ENCODE measurements at regions not wholly inside any gene's neighbourhood (a gene's known extent, or its start where the extent isn't known, plus 50 kb on each side); places are given as distances from the start of the nearest gene placed in this dataset.
"Not testable (repeated sequence)": the region's sequence is repeated elsewhere in the genome, so short reads cannot be mapped to it uniquely, and the experiment has no call there.

DNA sequence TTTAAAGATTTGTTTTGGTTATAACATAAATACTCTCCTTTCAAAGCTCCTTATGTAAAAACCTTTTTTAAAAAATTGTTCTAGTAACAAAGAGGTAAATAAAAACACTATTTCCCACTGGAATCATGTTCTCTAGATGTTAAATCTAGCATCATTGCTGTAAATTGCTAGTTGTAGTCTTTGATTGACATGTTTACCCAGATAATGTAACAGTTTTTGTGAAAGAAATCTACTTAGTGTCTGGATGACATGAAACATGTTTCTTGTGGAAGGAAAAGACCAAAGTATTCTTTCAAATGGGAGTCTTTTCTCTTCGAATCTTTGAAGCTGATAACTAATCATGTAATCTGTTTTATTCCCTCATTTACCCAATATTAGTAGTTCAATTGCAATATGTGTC lies 1565.9 kb upstream of the WWC1 start:
- no peak overlapping the region for H3K4me3 ChIP-seq (ENCODE audit: low read length in 2 of 2)
- intact Hi-C loops (cut with DNase I) = no loop called here
- peaks cover 1% of the 10 kb centered on the region for H3K9me3 ChIP-seq (ENCODE audit: control insufficient read depth, low read length)
- 37 to 55% methylated on average over 1 of the region's 1 CpG for WGBS, 2 donors
- H3K27me3 ChIP-seq (ENCODE audit: control insufficient read depth in 1 of 2, insufficient read depth in 2 of 2, low read length in 1 of 2) = no peaks in the 10 kb centered on the region
- no peak for DNase-seq
- ATAC-seq (ENCODE audit: low FRiP score) = no peak
- H3K4me1 ChIP-seq (ENCODE audit: control insufficient read depth in 1 of 2, insufficient read depth in 2 of 2, low read length in 2 of 2) = no peaks in the 10 kb centered on the region
- H3K36me3 ChIP-seq (ENCODE audit: control insufficient read depth in 1 of 2, insufficient read depth in 2 of 2, low read length in 1 of 2) = no peaks in the 10 kb centered on the region
- H3K27ac ChIP-seq (ENCODE audit: low read depth in 1 of 2, low read length in 2 of 2) = no peak overlapping the region

DNA sequence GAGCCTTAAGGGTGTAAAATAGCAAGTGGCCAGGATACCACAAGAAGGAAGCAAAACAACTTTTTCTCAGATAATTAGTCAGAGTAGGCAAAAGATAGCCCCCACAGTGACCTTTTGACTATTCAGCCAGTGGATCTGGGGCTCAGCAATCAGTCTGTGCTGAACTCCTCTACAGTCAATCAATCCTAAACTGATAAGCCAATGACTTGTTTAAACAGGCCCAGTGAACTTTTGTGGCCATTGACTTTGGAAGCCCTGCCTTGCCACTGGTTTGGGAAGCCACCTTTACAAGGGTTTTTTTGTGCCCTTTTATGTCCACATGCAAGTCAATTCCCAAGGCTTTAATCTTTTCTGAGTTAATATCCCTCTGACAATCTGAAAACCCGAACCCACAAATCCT lies 1565.0 kb upstream of the WWC1 start:
- H3K27ac ChIP-seq (ENCODE audit: low read depth in 1 of 2, low read length in 2 of 2) = no peak overlapping the region
- no peaks in the 10 kb centered on the region for H3K4me1 ChIP-seq (ENCODE audit: control insufficient read depth in 1 of 2, insufficient read depth in 2 of 2, low read length in 2 of 2)
- peaks cover 1% of the 10 kb centered on the region for H3K9me3 ChIP-seq (ENCODE audit: control insufficient read depth, low read length)
- no peak for ATAC-seq (ENCODE audit: low FRiP score)
- H3K4me3 ChIP-seq (ENCODE audit: low read length in 2 of 2) = no peak overlapping the region
- intact Hi-C loops (cut with DNase I) = no loop called here
- 49 to 54% methylated on average over 1 of the region's 1 CpG for WGBS, 2 donors
- no peaks in the 10 kb centered on the region for H3K27me3 ChIP-seq (ENCODE audit: control insufficient read depth in 1 of 2, insufficient read depth in 2 of 2, low read length in 1 of 2)
- no peak for DNase-seq
- no peaks in the 10 kb centered on the region for H3K36me3 ChIP-seq (ENCODE audit: control insufficient read depth in 1 of 2, insufficient read depth in 2 of 2, low read length in 1 of 2)

DNA sequence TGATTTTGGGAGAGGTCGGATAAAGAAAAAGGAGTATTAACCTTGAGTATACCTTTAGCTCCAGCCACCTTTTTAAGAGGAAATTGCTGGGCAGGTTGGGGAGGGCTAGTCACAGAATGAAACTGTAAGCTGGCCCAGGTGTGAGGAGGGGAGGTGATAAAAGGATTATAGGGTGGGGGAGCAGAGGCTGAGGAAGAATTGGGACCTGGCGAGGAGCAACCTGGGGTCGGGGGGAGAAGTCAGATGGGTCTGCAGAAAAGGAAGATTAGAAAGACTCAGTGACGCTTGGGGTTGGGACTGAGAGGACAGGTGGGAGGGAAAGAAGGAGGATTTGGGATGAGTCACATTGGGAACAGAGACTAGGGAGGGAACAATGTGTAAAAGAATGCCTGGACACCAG lies 1548.5 kb upstream of the WWC1 start:
- ATAC-seq (ENCODE audit: low FRiP score); DNase-seq; H3K27ac ChIP-seq (ENCODE audit: low read depth in 1 of 2, low read length in 2 of 2); H3K9me3 ChIP-seq (ENCODE audit: control insufficient read depth, low read length); intact Hi-C loops (cut with DNase I); H3K27me3 ChIP-seq (ENCODE audit: control insufficient read depth in 1 of 2, insufficient read depth in 2 of 2, low read length in 1 of 2); H3K4me1 ChIP-seq (ENCODE audit: control insufficient read depth in 1 of 2, insufficient read depth in 2 of 2, low read length in 2 of 2); H3K4me3 ChIP-seq (ENCODE audit: low read length in 2 of 2); H3K36me3 ChIP-seq (ENCODE audit: control insufficient read depth in 1 of 2, insufficient read depth in 2 of 2, low read length in 1 of 2): not testable (repeated sequence)
- 78 to 86% methylated on average over 4 of the region's 4 CpGs for WGBS, 2 donors

DNA sequence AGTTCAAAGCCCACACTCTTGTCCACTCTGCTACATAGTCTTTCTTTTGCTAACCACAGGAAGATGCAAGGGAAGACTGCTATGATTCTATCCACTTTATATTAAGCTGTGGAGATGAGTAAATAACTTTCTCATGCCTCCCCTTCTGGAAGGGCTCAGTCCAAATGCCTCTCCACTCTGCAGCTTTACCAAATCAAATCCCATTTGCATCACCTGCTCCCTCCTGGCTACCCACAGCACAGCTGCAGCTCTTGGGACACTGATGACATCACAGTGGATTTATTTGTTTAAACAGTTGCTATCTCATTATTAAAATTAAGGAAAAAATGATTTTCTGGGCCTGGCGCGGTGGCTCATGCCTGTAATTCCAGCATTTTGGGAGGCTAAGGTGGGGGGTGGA lies 1544.9 kb upstream of the WWC1 start:
- ATAC-seq (ENCODE audit: low FRiP score) (no peak), DNase-seq (no peak)
- H3K36me3 ChIP-seq (ENCODE audit: control insufficient read depth in 1 of 2, insufficient read depth in 2 of 2, low read length in 1 of 2) = no peaks in the 10 kb centered on the region
- H3K4me3 ChIP-seq (ENCODE audit: low read length in 2 of 2) = no peak overlapping the region
- no peak overlapping the region for H3K27ac ChIP-seq (ENCODE audit: low read depth in 1 of 2, low read length in 2 of 2)
- WGBS, 2 donors = 89 to 91% methylated on average over 2 of the region's 2 CpGs
- intact Hi-C loops (cut with DNase I) = no loop called here
- peaks cover 2% of the 10 kb centered on the region for H3K9me3 ChIP-seq (ENCODE audit: control insufficient read depth, low read length)
- peaks cover 0 to 1% of the 10 kb centered on the region in 2 donors for H3K27me3 ChIP-seq (ENCODE audit: control insufficient read depth in 1 of 2, insufficient read depth in 2 of 2, low read length in 1 of 2)
- no peaks in the 10 kb centered on the region for H3K4me1 ChIP-seq (ENCODE audit: control insufficient read depth in 1 of 2, insufficient read depth in 2 of 2, low read length in 2 of 2)

DNA sequence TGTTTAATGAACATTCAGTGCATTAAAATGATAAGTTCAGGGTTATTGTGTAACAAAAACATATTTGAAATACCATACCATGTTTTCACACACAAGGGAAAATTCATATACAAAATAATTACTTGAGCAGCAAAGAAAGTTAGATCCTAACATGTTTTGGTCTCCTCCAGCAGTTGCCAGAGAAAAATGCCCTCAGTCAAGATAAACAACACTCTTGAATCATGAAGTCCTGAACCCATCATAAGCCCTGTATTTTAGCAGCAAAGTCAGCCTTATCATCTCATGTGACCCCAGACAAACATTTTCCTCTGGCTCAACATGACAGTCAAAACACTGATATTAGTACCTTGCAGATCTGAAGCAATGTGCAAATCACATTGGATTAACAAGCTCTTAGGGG lies 1541.1 kb upstream of the WWC1 start:
- intact Hi-C loops (cut with DNase I) = no loop called here
- H3K36me3 ChIP-seq (ENCODE audit: control insufficient read depth in 1 of 2, insufficient read depth in 2 of 2, low read length in 1 of 2) = no peaks in the 10 kb centered on the region
- H3K27me3 ChIP-seq (ENCODE audit: control insufficient read depth in 1 of 2, insufficient read depth in 2 of 2, low read length in 1 of 2) = peaks cover 0 to 1% of the 10 kb centered on the region in 2 donors
- ATAC-seq (ENCODE audit: low FRiP score) = no peak
- no peak overlapping the region for H3K4me3 ChIP-seq (ENCODE audit: low read length in 2 of 2)
- H3K9me3 ChIP-seq (ENCODE audit: control insufficient read depth, low read length) = no peaks in the 10 kb centered on the region
- H3K4me1 ChIP-seq (ENCODE audit: control insufficient read depth in 1 of 2, insufficient read depth in 2 of 2, low read length in 2 of 2) = no peaks in the 10 kb centered on the region
- DNase-seq = no peak
- no peak overlapping the region for H3K27ac ChIP-seq (ENCODE audit: low read depth in 1 of 2, low read length in 2 of 2)

DNA sequence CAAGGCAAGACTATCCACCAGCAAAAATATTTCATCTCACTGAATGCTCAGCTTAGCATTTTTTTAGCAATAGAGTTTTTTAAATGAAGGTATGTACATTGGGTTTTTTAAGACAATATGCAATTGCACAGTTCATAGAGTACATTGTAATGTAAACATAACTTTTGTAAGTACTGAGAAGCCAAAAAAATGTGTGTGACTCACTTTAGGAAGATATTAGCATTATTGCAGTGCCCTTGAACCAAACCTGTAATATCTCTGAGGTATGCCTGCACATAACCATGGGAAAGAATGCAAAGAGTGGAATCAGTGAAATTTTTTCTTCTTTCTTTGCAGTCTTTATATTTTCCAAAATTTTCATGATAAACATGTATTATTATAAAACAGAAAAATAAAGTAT lies 1533.3 kb upstream of the WWC1 start:
- H3K9me3 ChIP-seq (ENCODE audit: control insufficient read depth, low read length) = peaks cover 2% of the 10 kb centered on the region
- H3K4me1 ChIP-seq (ENCODE audit: control insufficient read depth in 1 of 2, insufficient read depth in 2 of 2, low read length in 2 of 2) = no peaks in the 10 kb centered on the region
- DNase-seq (no peak), ATAC-seq (ENCODE audit: low FRiP score) (no peak)
- no peak overlapping the region for H3K27ac ChIP-seq (ENCODE audit: low read depth in 1 of 2, low read length in 2 of 2)
- intact Hi-C loops (cut with DNase I) = no loop called here
- H3K4me3 ChIP-seq (ENCODE audit: low read length in 2 of 2) = no peak overlapping the region
- H3K27me3 ChIP-seq (ENCODE audit: control insufficient read depth in 1 of 2, insufficient read depth in 2 of 2, low read length in 1 of 2) = no peaks in the 10 kb centered on the region
- H3K36me3 ChIP-seq (ENCODE audit: control insufficient read depth in 1 of 2, insufficient read depth in 2 of 2, low read length in 1 of 2) = no peaks in the 10 kb centered on the region

DNA sequence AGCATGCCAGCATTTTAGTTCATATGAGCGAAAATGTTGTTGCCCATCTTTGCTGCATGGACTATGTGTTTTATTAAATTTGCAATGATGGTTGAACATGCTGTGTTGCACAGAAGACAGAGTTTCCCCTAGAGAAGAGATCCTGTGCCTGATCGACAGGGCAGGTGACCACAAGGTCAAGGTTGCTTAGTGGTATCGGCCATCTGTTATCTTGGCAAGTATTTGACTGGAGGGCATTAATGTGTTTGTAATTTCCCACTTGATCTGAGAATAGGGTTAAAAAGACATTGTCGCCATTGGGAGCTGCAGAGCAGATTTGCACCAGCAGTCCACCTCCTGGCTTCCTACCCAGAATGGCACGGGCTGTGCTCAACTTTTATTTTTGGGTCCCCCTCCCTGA lies 1523.6 kb upstream of the WWC1 start:
- Histone ChIP-seq H3K36me3 (ENCODE audit: control insufficient read depth in 1 of 2, insufficient read depth in 2 of 2, low read length in 1 of 2) (no peaks in the 10 kb centered on the region), H3K4me3 (ENCODE audit: low read length in 2 of 2) (no peak overlapping the region), H3K4me1 (ENCODE audit: control insufficient read depth in 1 of 2, insufficient read depth in 2 of 2, low read length in 2 of 2) (no peaks in the 10 kb centered on the region), H3K9me3 (ENCODE audit: control insufficient read depth, low read length) (peaks cover under 1% of the 10 kb centered on the region), H3K27ac (ENCODE audit: low read depth in 1 of 2, low read length in 2 of 2) (no peak overlapping the region), H3K27me3 (ENCODE audit: control insufficient read depth in 1 of 2, insufficient read depth in 2 of 2, low read length in 1 of 2) (no peaks in the 10 kb centered on the region)
- 75 to 83% methylated on average over 5 of the region's 5 CpGs for WGBS, 2 donors
- DNase-seq = no peak
- intact Hi-C loops (cut with DNase I) = no loop called here
- ATAC-seq (ENCODE audit: low FRiP score) = no peak

DNA sequence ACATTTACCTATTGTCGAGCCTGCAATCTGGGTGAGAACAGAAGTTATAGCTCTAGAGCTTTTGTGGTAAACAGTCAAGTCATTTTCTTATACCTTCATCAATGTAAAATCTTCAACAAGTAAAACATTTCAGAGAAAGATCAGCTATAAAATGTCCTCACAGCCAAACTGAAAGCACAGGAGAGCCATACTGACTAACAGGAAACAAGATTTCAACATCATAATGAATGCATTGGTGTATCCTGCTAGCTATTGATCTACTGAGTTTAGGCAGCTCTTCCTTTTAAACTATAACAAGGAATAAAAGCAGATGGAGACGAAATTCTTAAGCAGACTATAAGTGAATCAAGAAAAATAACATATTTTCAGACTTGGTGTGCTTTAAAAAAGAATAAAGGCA lies 1522.9 kb upstream of the WWC1 start:
- H3K36me3 ChIP-seq (ENCODE audit: control insufficient read depth in 1 of 2, insufficient read depth in 2 of 2, low read length in 1 of 2) = no peaks in the 10 kb centered on the region
- no peaks in the 10 kb centered on the region for H3K27me3 ChIP-seq (ENCODE audit: control insufficient read depth in 1 of 2, insufficient read depth in 2 of 2, low read length in 1 of 2)
- ATAC-seq (ENCODE audit: low FRiP score) = no peak
- intact Hi-C loops (cut with DNase I) = no loop called here
- 46 to 49% methylated on average over 2 of the region's 2 CpGs for WGBS, 2 donors
- H3K27ac ChIP-seq (ENCODE audit: low read depth in 1 of 2, low read length in 2 of 2) = no peak overlapping the region
- no peak overlapping the region for H3K4me3 ChIP-seq (ENCODE audit: low read length in 2 of 2)
- DNase-seq = no peak
- H3K4me1 ChIP-seq (ENCODE audit: control insufficient read depth in 1 of 2, insufficient read depth in 2 of 2, low read length in 2 of 2) = no peaks in the 10 kb centered on the region
- no peaks in the 10 kb centered on the region for H3K9me3 ChIP-seq (ENCODE audit: control insufficient read depth, low read length)

DNA sequence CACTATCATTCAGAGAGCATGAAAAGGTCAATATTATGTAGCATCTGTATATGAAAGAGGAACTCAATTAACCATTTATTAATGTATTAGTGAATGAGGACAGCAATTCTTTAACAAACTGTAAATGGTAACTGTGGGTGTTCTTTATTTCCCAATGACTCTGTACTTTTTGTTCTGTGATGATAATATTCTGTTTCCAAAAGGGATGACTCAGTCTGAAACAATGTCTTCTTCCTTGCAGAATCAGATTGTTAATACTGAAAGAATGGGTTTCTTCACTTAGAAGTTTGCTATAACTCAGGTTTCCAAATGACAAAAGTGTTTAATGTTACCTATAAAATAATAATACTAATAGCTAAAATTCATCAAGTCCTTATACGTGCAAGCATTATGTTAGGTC lies 1518.7 kb upstream of the WWC1 start:
- no peak for ATAC-seq (ENCODE audit: low FRiP score)
- Histone ChIP-seq H3K9me3 (ENCODE audit: control insufficient read depth, low read length) (no peaks in the 10 kb centered on the region), H3K27me3 (ENCODE audit: control insufficient read depth in 1 of 2, insufficient read depth in 2 of 2, low read length in 1 of 2) (no peaks in the 10 kb centered on the region), H3K4me1 (ENCODE audit: control insufficient read depth in 1 of 2, insufficient read depth in 2 of 2, low read length in 2 of 2) (no peaks in the 10 kb centered on the region), H3K36me3 (ENCODE audit: control insufficient read depth in 1 of 2, insufficient read depth in 2 of 2, low read length in 1 of 2) (no peaks in the 10 kb centered on the region), H3K4me3 (ENCODE audit: low read length in 2 of 2) (no peak overlapping the region), H3K27ac (ENCODE audit: low read depth in 1 of 2, low read length in 2 of 2) (no peak overlapping the region)
- DNase-seq = no peak
- 38 to 80% methylated on average over 1 of the region's 1 CpG for WGBS, 2 donors
- intact Hi-C loops (cut with DNase I) = no loop called here

DNA sequence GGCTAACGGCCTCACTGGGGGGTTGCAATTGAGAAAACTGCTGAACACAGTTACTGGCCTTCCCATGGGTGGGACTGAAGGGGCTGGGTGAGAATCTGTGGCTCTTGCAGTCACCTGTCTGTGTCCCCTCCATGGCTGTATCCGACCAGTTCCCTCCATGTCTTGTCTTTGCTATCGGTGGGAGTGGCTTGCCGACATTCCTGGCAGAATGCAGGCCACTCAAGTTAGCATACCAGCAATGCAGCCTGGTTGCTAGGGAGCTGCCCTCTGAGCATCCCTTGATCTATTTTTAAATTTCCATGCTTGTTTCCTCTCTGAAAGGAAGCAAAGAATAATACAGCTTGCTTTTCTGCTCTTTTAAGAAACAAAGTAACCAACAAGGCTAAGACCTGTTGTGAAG lies 1509.7 kb upstream of the WWC1 start:
- no peak for ATAC-seq (ENCODE audit: low FRiP score)
- H3K4me1 ChIP-seq (ENCODE audit: control insufficient read depth in 1 of 2, insufficient read depth in 2 of 2, low read length in 2 of 2) = no peaks in the 10 kb centered on the region
- H3K9me3 ChIP-seq (ENCODE audit: control insufficient read depth, low read length) = no peaks in the 10 kb centered on the region
- no peaks in the 10 kb centered on the region for H3K36me3 ChIP-seq (ENCODE audit: control insufficient read depth in 1 of 2, insufficient read depth in 2 of 2, low read length in 1 of 2)
- intact Hi-C loops (cut with DNase I) = no loop called here
- no peak for DNase-seq
- no peak overlapping the region for H3K4me3 ChIP-seq (ENCODE audit: low read length in 2 of 2)
- H3K27ac ChIP-seq (ENCODE audit: low read depth in 1 of 2, low read length in 2 of 2) = no peak overlapping the region
- no peaks in the 10 kb centered on the region for H3K27me3 ChIP-seq (ENCODE audit: control insufficient read depth in 1 of 2, insufficient read depth in 2 of 2, low read length in 1 of 2)
- WGBS, 2 donors = 13 to 16% methylated on average over 4 of the region's 4 CpGs

All from aorta (tissue), 5 donors.